Mesothelial cell of epicardium (in vitro differentiated cells): ENCODE measurements at regions not wholly inside any gene's neighbourhood (a gene's known extent, or its start where the extent isn't known, plus 50 kb on each side); places are given as distances from the start of the nearest gene placed in this dataset.

Experiments
- DNase-seq, 2 experiments: peaks; one replicate each; pipeline ENCODE4 v3.0.0; 2021; ENCODE audit warnings: low spot score in 2 of 2; ENCODE audit not compliant: unreplicated experiment in 2 of 2
- H3K27ac Mint-ChIP-seq: 2 replicates; pipeline ENCODE4 v1.8.0; 2021; ENCODE audit warnings: mixed read lengths
- H3K27me3 Mint-ChIP-seq: 2 replicates; pipeline ENCODE4 v1.8.0; 2021; ENCODE audit warnings: low read depth, mixed read lengths
- H3K36me3 Mint-ChIP-seq: 2 replicates; pipeline ENCODE4 v1.8.0; 2021; ENCODE audit warnings: mixed read lengths
- H3K4me1 Mint-ChIP-seq: 2 replicates; pipeline ENCODE4 v1.8.0; 2021; ENCODE audit warnings: mixed read lengths
- H3K4me3 Mint-ChIP-seq: 2 replicates; pipeline ENCODE4 v1.8.0; 2021; ENCODE audit warnings: mild to moderate bottlenecking, moderate library complexity, mixed read lengths
- H3K9me3 Mint-ChIP-seq: 2 replicates; pipeline ENCODE4 v1.8.0; 2021; ENCODE audit warnings: mixed read lengths
- CTCF ChIP-seq: fragments of 200-600 bp; sonication (generic); IDR thresholded peaks from one replicate; pipeline ENCODE4 v1.5.0; 2021; ENCODE audit warnings: antibody characterized with exemption; ENCODE audit not compliant: unreplicated experiment

GRCh38 chr11:29782447-29782846 lies 234.4 kb downstream of the KCNA4 start:
- peaks cover 36% of the 10 kb centered on the region for H3K4me1 Mint-ChIP-seq

GRCh38 chr11:29781268-29781667 lies 235.6 kb downstream of the KCNA4 start:
- Mint-ChIP-seq H3K4me1 (peaks cover 36% of the 10 kb centered on the region), H3K4me3 (no peak overlapping the region), H3K36me3 (peaks cover 1% of the 10 kb centered on the region), H3K27me3 (no peaks in the 10 kb centered on the region), H3K9me3 (peaks cover 20% of the 10 kb centered on the region), H3K27ac (peak overlapping the region; percentile 90)
- no peak for DNase-seq
- TF ChIP-seq CTCF = no peak

More at GRCh38 chr11:29782447-29782846, 234.4 kb downstream of the KCNA4 start:
- H3K4me3 Mint-ChIP-seq = no peak overlapping the region
- TF ChIP-seq CTCF = no peak
- peaks cover 1% of the 10 kb centered on the region for H3K36me3 Mint-ChIP-seq
- H3K27me3 Mint-ChIP-seq = no peaks in the 10 kb centered on the region
- no peak for DNase-seq
- H3K27ac Mint-ChIP-seq = peak overlapping the region; percentile 6
- H3K9me3 Mint-ChIP-seq = peaks cover 14% of the 10 kb centered on the region

- H3K4me3 Mint-ChIP-seq = peak overlapping the region; percentile 4
- no peak for TF ChIP-seq CTCF
- peak in 1 of 2 experiments; percentile 43 for DNase-seq
- H3K4me1 Mint-ChIP-seq = peaks cover 36% of the 10 kb centered on the region
- peak overlapping the region; percentile 90 for H3K27ac Mint-ChIP-seq
- H3K36me3 Mint-ChIP-seq = peaks cover 1% of the 10 kb centered on the region
- H3K9me3 Mint-ChIP-seq = peaks cover 17% of the 10 kb centered on the region
- H3K27me3 Mint-ChIP-seq = no peaks in the 10 kb centered on the region
These were observed 236.1 kb downstream of the KCNA4 start for GRCh38 chr11:29780756-29781155.

- peak overlapping the region; percentile 61 for H3K27ac Mint-ChIP-seq
- peaks cover 6% of the 10 kb centered on the region for H3K4me1 Mint-ChIP-seq
- H3K27me3 Mint-ChIP-seq = no peaks in the 10 kb centered on the region
- TF ChIP-seq CTCF = no peak
- no peak overlapping the region for H3K4me3 Mint-ChIP-seq
- DNase-seq = no peak
- H3K9me3 Mint-ChIP-seq = peaks cover 26% of the 10 kb centered on the region
- H3K36me3 Mint-ChIP-seq = peaks cover 1% of the 10 kb centered on the region
These were observed 243.1 kb downstream of the KCNA4 start for GRCh38 chr11:29773656-29774264.

GRCh38 chr11:29756871-29757270 lies 260.0 kb downstream of the KCNA4 start:
- no peak overlapping the region for H3K27ac Mint-ChIP-seq

More at GRCh38 chr11:29756871-29757270, 260.0 kb downstream of the KCNA4 start:
- H3K36me3 Mint-ChIP-seq = no peaks in the 10 kb centered on the region
- no peak for TF ChIP-seq CTCF
- no peak overlapping the region for H3K4me3 Mint-ChIP-seq
- no peaks in the 10 kb centered on the region for H3K4me1 Mint-ChIP-seq
- DNase-seq = no peak
- peaks cover 7% of the 10 kb centered on the region for H3K9me3 Mint-ChIP-seq
- H3K27me3 Mint-ChIP-seq = peaks cover 5% of the 10 kb centered on the region
